VCaP (cell line): ENCODE measurements at regions not wholly inside any gene's neighbourhood (a gene's known extent, or its start where the extent isn't known, plus 50 kb on each side); places are given as distances from the start of the nearest gene placed in this dataset.

Source experiments
- H3K27ac ChIP-seq: fragments of 450-650 bp; 2 replicates; pipeline ENCODE4 v1.5.1; 2017
- CTCF ChIP-seq: fragments of 450-650 bp; conservative IDR thresholded peaks from 2 replicates; pipeline ENCODE4 v1.5.1; 2017; ENCODE audit warnings: mild to moderate bottlenecking, moderate library complexity

DNA sequence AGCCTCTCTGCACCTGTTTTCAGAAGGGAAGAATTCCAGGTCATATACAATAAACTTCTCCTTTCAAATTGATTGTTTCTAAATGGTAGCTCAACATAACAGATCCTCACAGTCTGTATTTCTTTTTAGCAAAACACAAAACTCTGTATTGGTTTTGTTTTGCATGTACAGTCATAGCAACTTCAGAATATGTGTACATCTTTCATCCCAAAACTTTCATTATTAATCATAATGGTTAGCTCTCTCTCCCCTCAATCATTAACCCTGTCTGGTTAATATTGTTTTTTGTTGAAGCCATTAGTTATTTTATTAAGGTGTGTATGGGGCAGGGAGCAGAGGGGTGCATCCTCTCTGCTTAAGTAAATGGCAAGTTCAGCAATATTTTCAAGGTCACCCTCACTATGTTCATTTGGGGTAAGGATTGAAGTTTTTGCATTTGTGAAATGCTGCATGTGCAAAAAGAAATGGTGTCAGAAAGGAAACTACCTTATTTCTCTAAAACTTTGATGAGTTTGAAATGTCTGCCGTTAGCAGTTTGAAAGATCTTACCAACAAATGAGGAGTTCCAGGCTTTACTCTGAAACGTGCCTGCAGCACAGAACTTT, 136.8 kb upstream of the BTBD3 start:
- no peak for TF ChIP-seq CTCF
- H3K27ac ChIP-seq, result no peak overlapping the region

DNA sequence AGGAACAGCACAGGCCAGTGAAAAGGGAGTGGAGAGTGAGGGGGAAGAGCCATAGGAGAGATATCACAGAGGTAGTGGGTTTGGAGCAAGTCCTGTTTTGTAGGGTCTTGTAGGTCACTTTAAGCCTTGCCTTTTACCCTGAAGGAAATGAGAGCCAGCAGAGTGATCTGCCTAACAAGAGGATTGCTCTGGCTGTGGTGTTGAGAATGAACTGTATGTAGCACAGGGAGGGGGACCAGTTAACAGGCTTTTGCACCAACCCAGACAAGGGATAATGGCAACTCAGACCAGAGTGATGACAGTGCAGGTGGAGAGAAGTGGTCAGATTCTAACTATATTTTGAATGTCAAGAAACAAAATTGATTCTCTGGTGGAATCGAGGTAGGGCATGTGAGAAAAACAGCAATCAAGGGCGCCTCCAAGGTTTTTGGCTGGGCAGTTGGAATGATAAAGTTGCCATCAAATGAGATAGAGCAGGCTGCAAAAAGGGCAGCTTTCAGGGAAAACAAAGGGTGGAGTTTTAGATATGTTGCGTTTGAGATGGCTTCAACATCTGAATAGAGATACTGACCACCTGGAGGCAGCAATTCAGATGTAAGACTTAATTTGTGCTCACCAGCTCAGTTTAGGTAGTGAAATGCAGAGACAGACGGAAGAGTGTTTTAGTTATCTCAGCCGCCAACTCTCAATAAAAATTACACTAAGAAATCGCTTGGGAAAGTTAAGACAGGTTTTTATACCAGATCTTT, 134.4 kb upstream of the BTBD3 start:
- no peak overlapping the region for H3K27ac ChIP-seq

DNA sequence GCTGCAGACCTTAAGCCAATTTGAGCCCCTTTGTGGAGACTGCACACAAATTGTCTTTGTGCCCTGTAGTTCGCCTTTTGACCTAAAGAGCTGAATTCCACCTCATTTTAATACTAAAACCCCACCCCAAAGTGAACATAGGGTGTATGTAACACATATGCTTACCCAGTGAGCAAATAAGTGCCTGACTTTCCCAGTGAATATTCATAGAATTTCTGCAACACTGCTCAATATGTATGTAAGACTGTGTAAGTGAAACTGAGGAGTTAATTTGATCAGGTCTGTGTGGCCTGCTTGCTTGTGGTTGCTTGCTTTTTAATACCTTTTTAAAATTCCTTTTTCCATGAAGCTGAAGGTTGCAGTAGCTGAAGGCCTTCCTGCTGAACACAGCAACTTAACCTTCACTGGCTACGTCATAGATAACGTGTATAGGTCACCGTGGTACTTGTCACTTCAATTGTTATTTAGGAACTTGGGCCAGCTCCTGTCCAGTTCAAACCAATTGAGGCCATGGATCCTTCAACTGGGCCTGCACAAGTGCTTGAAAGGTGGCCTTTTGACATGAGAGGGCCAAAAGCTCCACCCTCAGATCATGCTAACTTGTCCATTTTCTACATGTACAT, 131.7 kb upstream of the BTBD3 start:
- no peak overlapping the region for H3K27ac ChIP-seq
- TF ChIP-seq CTCF, result no peak

More for the DNA sequence above, 134.4 kb upstream of the BTBD3 start:
- no peak for TF ChIP-seq CTCF

- TF ChIP-seq CTCF, result no peak
- no peak overlapping the region for H3K27ac ChIP-seq
These were observed 127.6 kb upstream of the BTBD3 start for GRCh38 chr20:11790046-11790445.

DNA sequence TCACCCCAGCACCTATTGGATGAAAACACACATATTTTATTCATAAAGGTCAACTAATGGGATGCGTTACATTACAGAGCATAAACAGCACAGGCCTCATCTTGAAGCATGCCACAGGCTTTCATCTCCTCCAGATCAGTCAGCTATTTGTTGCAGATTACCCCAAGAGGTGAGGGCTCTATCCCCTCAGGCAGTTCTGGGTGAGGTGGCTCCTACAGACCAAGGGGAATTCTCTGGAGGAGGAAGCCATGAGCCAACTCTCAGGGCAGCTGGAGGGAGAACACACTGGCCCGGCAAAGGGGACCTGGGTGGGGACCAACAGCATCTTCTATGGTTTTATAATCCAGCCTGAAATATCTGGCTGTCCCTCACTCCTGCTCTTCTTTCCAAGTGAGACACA, 126.4 kb upstream of the BTBD3 start:
- no peak overlapping the region for H3K27ac ChIP-seq
- no peak for TF ChIP-seq CTCF

- TF ChIP-seq CTCF, result no peak
- H3K27ac ChIP-seq, result no peak overlapping the region
These were observed 125.7 kb upstream of the BTBD3 start for GRCh38 chr20:11791835-11792567.

GRCh38 chr20:11792568-11792953, 125.1 kb upstream of the BTBD3 start:
- no peak overlapping the region for H3K27ac ChIP-seq
- TF ChIP-seq CTCF, result no peak
